Activated T-cell treated with anti-CD3 and anti-CD28 coated beads, Interleukin-2, amount 50 U/mL, for 48 hours (primary cell): ENCODE measurements at regions not wholly inside any gene's neighbourhood (a gene's known extent, or its start where the extent isn't known, plus 50 kb on each side); places are given as distances from the start of the nearest gene placed in this dataset.
"Not testable (repeated sequence)": the region's sequence is repeated elsewhere in the genome, so short reads cannot be mapped to it uniquely, and the experiment has no call there.

Experiments used
- DNase-seq, 2 experiments: peaks; one replicate each; pipeline ENCODE4 v3.0.0-alpha.2; 2020

DNA sequence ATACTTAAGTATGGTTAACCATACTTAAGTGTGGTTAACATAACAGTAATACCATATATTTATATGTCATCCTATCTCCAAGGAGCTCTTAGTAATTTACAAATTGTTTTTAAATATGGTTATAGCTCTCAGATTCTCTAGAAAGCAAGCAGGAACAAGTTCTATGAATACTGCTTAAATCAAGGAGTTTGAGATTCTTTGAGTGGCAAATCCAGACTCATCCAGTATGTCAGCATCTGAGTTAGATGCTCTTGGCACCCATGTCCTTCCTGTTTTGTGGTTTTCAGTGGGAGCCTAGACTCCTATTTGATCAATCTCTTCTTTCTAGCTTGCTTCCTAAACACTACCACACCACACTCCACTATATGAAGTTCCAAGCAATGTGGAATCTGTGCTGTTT lies 114.7 kb upstream of the GDNF start:
- DNase-seq, result no peak

GRCh38 chr5:37951946-37952721 lies 112.3 kb upstream of the GDNF start:
- DNase-seq, result no peak

DNA sequence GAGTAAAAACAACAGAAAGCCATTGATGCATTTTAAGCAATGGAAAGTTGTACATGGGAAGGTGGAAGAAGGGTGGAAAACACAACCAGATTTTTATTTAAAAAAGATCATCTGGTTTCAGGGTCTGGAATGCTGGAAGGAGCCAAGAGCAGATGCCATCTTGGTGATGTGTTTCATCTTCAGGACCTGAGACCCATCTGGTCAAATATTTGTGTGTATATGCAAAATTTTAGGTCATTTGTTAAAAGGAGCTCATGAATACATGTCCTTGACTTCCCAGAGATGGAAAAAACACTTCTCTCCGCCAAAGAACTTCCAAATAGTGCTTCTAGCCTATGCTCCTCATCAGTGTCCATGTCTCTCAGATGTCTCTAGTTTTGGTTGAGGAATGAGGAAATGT lies 110.6 kb upstream of the GDNF start:
- no peak for DNase-seq

DNA sequence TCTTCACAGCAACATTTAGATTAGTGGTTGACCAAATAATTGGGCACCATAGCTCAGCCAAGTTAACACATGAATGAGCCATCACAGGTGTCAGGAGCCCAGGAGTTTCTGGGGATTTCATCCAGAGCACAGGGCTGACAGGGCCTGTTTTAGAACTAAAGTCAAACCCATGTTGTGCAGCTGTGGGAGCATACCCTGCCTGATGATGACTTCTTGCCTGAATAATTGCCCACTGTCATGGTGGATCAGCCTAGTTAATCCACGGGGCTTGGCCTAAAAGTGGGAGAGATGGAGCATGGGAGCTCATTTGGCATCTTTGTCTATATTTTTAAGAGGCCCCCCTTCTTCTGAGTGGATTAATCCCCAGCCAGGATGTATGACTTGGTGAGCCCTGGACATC lies 105.6 kb upstream of the GDNF start:
- DNase-seq, result no peak

GRCh38 chr5:37943136-37943535 lies 103.3 kb upstream of the GDNF start:
- not testable (repeated sequence) for DNase-seq

DNA sequence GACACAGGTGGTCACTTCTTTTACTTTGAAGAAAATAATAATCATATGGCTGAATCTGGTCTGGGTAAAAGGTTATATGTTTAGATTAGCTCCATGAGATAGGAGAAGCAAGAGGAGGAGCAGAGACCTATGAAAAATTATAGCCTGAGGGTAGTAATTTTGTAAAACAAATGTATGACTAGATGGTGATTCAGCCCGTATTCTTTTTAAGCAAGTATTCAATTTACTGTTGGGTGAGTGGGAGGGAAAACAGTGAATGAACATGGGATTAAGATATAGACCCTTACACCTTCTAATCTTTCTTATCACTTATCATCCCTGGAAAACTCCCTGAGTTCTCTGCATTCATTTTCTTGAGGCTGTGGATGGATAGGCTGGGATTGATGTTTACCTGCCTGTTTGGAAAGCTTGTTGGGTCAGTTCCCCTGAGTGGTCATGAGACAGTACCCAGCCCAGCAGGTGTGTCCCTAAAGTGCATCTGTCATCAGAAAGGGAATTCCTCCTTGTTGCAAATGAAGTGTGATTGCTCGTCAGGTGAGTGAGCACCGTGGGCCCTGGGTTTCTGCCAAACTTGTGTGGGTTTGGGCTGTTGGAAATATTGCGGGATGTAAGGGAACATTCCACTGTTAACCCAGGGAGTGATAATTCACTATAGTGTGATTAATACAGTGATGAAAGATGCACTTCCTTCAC lies 101.2 kb upstream of the GDNF start:
- no peak for DNase-seq

DNA sequence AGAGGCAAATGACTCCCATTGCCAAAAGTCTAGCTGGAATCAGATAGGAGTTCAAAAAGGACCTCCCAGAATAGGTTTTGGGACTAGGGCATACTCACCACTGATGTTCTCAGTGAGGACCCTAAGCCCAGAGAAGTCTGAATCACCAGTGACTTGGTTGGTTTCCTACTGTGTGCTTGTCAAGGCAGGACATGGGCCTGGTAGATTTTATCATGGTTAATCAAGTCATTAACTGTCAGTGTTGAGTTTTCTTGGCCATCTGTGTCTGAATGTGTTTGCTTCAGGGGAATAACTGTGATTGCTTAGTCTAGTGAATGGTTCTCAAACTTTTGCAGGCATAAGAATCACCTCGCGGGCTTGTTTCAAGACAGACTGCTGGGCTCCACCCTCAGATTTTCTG lies 99.0 kb upstream of the GDNF start:
- DNase-seq, result no peak

GRCh38 chr5:37938076-37938852 lies 98.4 kb upstream of the GDNF start:
- no peak for DNase-seq

DNA sequence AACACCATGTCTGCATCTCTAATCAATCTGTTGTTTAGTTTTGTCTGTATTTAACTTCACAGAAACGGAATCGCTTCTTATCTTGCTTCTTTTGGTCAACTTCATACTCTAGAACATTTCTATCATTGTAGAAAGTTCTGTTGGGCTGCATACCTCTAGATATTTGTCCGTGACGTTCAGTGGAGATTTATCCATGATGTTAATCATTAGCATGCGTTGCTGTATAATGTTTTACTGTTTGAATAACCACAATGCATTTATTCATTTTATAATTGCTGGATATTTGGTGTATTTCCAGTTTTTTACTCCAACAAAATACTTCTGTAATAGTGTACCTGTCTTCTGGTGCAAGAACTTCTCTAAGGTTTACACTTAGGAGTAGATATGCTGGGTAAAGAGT lies 96.2 kb upstream of the GDNF start:
- DNase-seq, result no peak

GRCh38 chr5:37933576-37933975 lies 93.7 kb upstream of the GDNF start:
- no peak for DNase-seq

DNA sequence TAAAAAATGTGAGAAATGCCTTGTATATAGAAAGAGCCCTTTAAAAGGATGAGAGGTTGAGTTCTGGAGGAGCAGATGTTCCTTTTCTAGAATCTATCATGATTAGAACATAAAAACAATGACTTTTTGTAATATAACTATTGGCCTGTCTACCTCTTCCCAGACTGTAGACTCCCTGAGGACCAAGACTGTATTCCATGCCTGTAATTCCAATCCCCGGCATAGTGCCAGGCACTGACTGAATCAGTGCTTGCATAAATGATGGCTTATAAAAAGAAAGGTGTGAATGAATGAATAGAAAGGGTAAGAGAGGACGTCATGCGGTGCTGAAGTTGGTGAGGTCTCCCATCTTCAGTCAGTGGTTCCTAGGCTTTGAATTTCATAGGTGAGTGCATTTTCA lies 92.6 kb upstream of the GDNF start:
- DNase-seq, result no peak

DNA sequence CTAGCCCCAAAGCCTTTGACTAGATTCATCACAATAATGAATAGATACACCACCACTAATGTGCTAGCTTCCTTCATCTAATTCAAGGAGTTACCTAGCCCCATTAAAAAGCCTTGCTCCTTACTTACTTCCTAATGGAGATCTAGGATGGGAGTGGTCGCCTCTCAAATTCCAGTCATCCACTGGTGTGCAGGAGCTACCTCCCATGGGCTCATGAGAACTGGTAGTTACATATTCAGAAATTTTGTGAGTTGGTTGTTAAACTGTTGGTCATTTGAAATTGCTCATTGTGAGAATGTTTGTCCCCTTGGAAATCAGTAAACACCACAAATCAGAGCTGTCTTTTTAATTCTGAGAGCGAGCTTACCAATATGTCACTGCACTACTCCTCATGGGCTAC lies 91.7 kb upstream of the GDNF start:
- DNase-seq, result no peak

- no peak for DNase-seq
Observed at GRCh38 chr5:37930350-37930749, 90.5 kb upstream of the GDNF start.

DNA sequence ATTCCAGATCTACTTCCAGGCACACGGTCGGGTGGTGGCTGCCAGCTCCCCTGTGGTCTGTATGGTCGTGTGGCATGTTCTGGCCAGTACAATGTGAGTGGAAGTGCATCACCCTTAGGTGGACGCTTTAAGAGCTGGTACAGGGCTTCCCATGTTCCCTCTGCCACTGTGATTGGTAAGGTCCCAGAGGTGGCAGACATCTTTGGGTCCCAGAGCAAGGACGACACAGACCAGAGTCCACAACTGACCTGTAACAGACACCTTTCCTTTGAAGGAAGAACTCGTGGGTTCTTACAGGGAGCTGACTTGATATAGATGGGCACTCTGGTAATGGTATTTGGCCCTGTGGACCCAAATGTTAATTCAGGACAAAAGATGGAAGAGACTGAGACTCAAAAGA lies 90.0 kb upstream of the GDNF start:
- DNase-seq, result no peak

- not testable (repeated sequence) for DNase-seq
Observed at GRCh38 chr5:37927753-37928152, 87.9 kb upstream of the GDNF start.

GRCh38 chr5:37926732-37927131 lies 86.9 kb upstream of the GDNF start:
- DNase-seq, result no peak

GRCh38 chr5:37921452-37921851 lies 81.6 kb upstream of the GDNF start:
- DNase-seq, result no peak

DNA sequence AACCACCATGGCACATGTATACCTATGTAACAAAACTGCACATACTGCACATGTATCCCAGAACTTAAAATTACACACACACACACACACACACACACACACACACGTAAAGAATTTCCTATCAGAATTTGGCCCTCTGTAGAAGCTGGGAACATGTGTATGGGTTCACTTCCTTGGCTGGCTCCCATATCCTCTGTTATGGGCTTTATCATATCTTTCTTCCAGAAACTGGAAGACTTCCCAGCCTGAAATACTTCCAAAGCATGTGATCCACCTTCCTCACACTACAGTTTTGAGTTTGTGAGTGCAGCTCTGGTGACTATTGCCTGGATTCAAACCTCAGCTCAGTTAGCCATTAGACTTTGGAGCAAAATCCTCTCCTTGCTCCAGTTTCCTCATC lies 78.6 kb upstream of the GDNF start:
- DNase-seq, result no peak

- DNase-seq, result no peak
Observed at GRCh38 chr5:37916525-37916924, 76.7 kb upstream of the GDNF start.

GRCh38 chr5:37915097-37915736 lies 75.4 kb upstream of the GDNF start:
- no peak for DNase-seq

DNA sequence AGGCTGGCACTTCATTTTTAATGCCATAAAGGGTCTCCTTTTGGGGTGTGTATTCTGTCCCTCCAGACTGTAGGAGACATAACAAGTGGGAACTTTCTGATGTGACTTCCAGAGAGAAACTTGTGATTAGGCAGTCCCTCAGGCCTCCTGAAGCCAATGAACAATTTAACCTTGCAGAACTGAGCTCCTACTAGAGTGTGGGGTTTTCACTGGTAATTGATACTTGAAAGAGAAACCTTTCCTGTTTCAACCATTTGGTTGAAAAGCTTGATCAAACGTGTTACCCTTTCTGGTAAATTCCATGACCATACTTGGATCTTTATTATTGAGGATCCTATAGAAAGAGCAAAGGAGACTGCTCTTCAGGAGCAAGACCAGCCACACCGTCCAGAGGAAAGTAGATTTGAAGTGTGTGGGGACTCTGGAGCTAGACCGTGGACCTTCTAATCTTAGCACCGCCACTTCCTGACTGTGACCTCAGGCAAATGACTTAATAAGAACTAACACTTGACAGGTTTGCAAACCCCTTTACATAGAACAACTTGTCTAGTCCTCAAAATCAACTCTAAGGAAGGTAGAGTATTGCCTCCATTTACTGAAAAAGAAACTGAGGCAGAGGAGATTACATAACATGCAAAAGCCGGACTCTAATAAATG lies 69.9 kb upstream of the GDNF start:
- DNase-seq, result not testable (repeated sequence)

GRCh38 chr5:37906416-37906815 lies 66.6 kb upstream of the GDNF start:
- no peak for DNase-seq

GRCh38 chr5:37905230-37905629 lies 65.4 kb upstream of the GDNF start:
- no peak for DNase-seq
